ENCODE measurements at regions not wholly inside any gene's neighbourhood (a gene's known extent, or its start where the extent isn't known, plus 50 kb on each side); places are given as distances from the start of the nearest gene placed in this dataset.

- no peak overlapping the region for H3K27ac Mint-ChIP-seq (ENCODE audit: unreplicated experiment)
- CTCF ChIA-PET: no interaction called here
- no TSS peak for BruUV-seq (replicated peaks)
- DNase-seq: no peak
- intact Hi-C loops (cut with micrococcal nuclease; ENCODE audit: unreplicated experiment): no loop called here
- no peak for TF ChIP-seq CTCF (IDR thresholded peaks at IDR 0.05; ENCODE audit: unreplicated experiment)
- H3K4me3 Mint-ChIP-seq (ENCODE audit: low read depth, unreplicated experiment): no peak overlapping the region
- no peaks in the 10 kb centered on the region for H3K4me1 Mint-ChIP-seq (ENCODE audit: low read depth, unreplicated experiment)
- no peaks in the 10 kb centered on the region for H3K9me3 Mint-ChIP-seq (ENCODE audit: low read depth, unreplicated experiment)
- no peaks in the 10 kb centered on the region for H3K36me3 Mint-ChIP-seq (ENCODE audit: insufficient read depth, unreplicated experiment)
- peaks cover 24% of the 10 kb centered on the region for H3K27me3 Mint-ChIP-seq (ENCODE audit: unreplicated experiment)
These were observed 159.5 kb upstream of the POU2AF2 start for GRCh38 chr11:111086058-111086457.

- DNase-seq: no peak
- Mint-ChIP-seq H3K27me3 (ENCODE audit: unreplicated experiment) (no peaks in the 10 kb centered on the region), H3K4me3 (ENCODE audit: low read depth, unreplicated experiment) (no peak overlapping the region), H3K36me3 (ENCODE audit: insufficient read depth, unreplicated experiment) (no peaks in the 10 kb centered on the region), H3K4me1 (ENCODE audit: low read depth, unreplicated experiment) (no peaks in the 10 kb centered on the region), H3K9me3 (ENCODE audit: low read depth, unreplicated experiment) (no peaks in the 10 kb centered on the region), H3K27ac (ENCODE audit: unreplicated experiment) (no peak overlapping the region)
- BruUV-seq (replicated peaks): no TSS peak
- no peak for TF ChIP-seq CTCF (IDR thresholded peaks at IDR 0.05; ENCODE audit: unreplicated experiment)
- CTCF ChIA-PET: no interaction called here
- intact Hi-C loops (cut with micrococcal nuclease; ENCODE audit: unreplicated experiment): no loop called here
These were observed 162.9 kb upstream of the POU2AF2 start for GRCh38 chr11:111082664-111083063.

- CTCF ChIA-PET: no interaction called here
- TF ChIP-seq CTCF (IDR thresholded peaks at IDR 0.05; ENCODE audit: unreplicated experiment): no peak
- Mint-ChIP-seq H3K4me3 (ENCODE audit: low read depth, unreplicated experiment) (no peak overlapping the region), H3K36me3 (ENCODE audit: insufficient read depth, unreplicated experiment) (no peaks in the 10 kb centered on the region), H3K27me3 (ENCODE audit: unreplicated experiment) (no peaks in the 10 kb centered on the region), H3K9me3 (ENCODE audit: low read depth, unreplicated experiment) (no peaks in the 10 kb centered on the region), H3K27ac (ENCODE audit: unreplicated experiment) (no peak overlapping the region), H3K4me1 (ENCODE audit: low read depth, unreplicated experiment) (no peaks in the 10 kb centered on the region)
- intact Hi-C loops (cut with micrococcal nuclease; ENCODE audit: unreplicated experiment): no loop called here
- BruUV-seq (replicated peaks): no TSS peak
- no peak for DNase-seq
These were observed 164.5 kb upstream of the POU2AF2 start for GRCh38 chr11:111081021-111081511.

- no TSS peak for BruUV-seq (replicated peaks)
- Mint-ChIP-seq H3K9me3 (ENCODE audit: low read depth, unreplicated experiment) (no peaks in the 10 kb centered on the region), H3K4me3 (ENCODE audit: low read depth, unreplicated experiment) (no peak overlapping the region), H3K27ac (ENCODE audit: unreplicated experiment) (no peak overlapping the region), H3K4me1 (ENCODE audit: low read depth, unreplicated experiment) (no peaks in the 10 kb centered on the region), H3K27me3 (ENCODE audit: unreplicated experiment) (no peaks in the 10 kb centered on the region), H3K36me3 (ENCODE audit: insufficient read depth, unreplicated experiment) (no peaks in the 10 kb centered on the region)
- TF ChIP-seq CTCF (IDR thresholded peaks at IDR 0.05; ENCODE audit: unreplicated experiment): no peak
- CTCF ChIA-PET: no interaction called here
- DNase-seq: no peak
- intact Hi-C loops (cut with micrococcal nuclease; ENCODE audit: unreplicated experiment): no loop called here
These were observed 167.8 kb upstream of the POU2AF2 start for GRCh38 chr11:111077530-111078322.

All from Calu3 (cell line).